ENCODE measurements at regions not wholly inside any gene's neighbourhood (a gene's known extent, or its start where the extent isn't known, plus 50 kb on each side); places are given as distances from the start of the nearest gene placed in this dataset.

GRCh38 chr19:31957711-31958110 lies 387.7 kb upstream of the ZNF507 start (continued):
- no peak for TF ChIP-seq ZBTB26 (CRISPR knock-in tag; IDR thresholded peaks at IDR 0.05; ENCODE audit: borderline replicate concordance)
- no peak for TF ChIP-seq SAFB2 (CRISPR knock-in tag; IDR thresholded peaks at IDR 0.05; ENCODE audit: borderline replicate concordance, low read depth)
- no peak for TF ChIP-seq ZBTB43 (CRISPR knock-in tag; conservative IDR thresholded peaks at IDR 0.05)
- no peak for TF ChIP-seq ZMAT3 (CRISPR knock-in tag; conservative IDR thresholded peaks at IDR 0.05)
- no peak for TF ChIP-seq POGZ (CRISPR knock-in tag; IDR thresholded peaks at IDR 0.05)
- TF ChIP-seq ZNF780A (CRISPR knock-in tag; IDR thresholded peaks at IDR 0.05) = no peak

- ATAC-seq (no peak), DNase-seq (ENCODE audit: low spot score) (no peak), FAIRE-seq (no peak)
- H3K4me3 ChIP-seq (replicated peaks in 1 of 3; ENCODE audit: insufficient read depth in 1 of 3, low read depth in 2 of 3, low read length in 3 of 3) = no peak overlapping the region
- ChIA-PET CTCF (ENCODE audit: low intra/inter-chr PET ratio, low total read pairs) (no interaction called here), POLR2A (no interaction called here)
- in situ Hi-C loops (cut with HindIII; ENCODE audit: extremely low pct_ligation_motif_present, low pct_unique_long_range_greater_than_20kb) = no loop called here
- peaks cover 71% of the 10 kb centered on the region for H3K4me1 ChIP-seq (ENCODE audit: insufficient read depth, low read length)
- no peak overlapping the region for H2AFZ ChIP-seq (ENCODE audit: low read length)
- H3K79me2 ChIP-seq (ENCODE audit: insufficient read depth, low read length) = no peaks in the 10 kb centered on the region
- H3K36me3 ChIP-seq (replicated peaks in 1 of 2; ENCODE audit: control insufficient read depth in 1 of 2, insufficient read depth in 2 of 2, low read length in 2 of 2) = no peaks in the 10 kb centered on the region
- no TSS peak for BruUV-seq (replicated peaks)
- no peaks in the 10 kb centered on the region for H3K27me3 ChIP-seq (ENCODE audit: control insufficient read depth in 1 of 2, insufficient read depth in 2 of 2, low read length in 2 of 2)
- H4K20me1 ChIP-seq (ENCODE audit: insufficient read depth, low read length) = no peaks in the 10 kb centered on the region
- no peak for TF ChIP-seq SP4 (CRISPR knock-in tag; IDR thresholded peaks at IDR 0.05)
- TF ChIP-seq KAT2B (IDR thresholded peaks at IDR 0.05; ENCODE audit: borderline replicate concordance, low read depth, low read length) = peak; percentile 52; the same call in 1 of the 2 replicates
- H3K27ac ChIP-seq (ENCODE audit: extremely low read length, insufficient read depth, low read length) = no peak overlapping the region
- no peak overlapping the region for H3K9ac ChIP-seq (ENCODE audit: insufficient read depth, low read depth, low read length)
- 90% methylated on average over 14 of the region's 15 CpGs for WGBS (ENCODE audit: low lambda C conversion rate)
- intact Hi-C loops (cut with micrococcal nuclease; ENCODE audit: unreplicated experiment) = no loop called here
- peaks cover 99% of the 10 kb centered on the region for H3K9me3 ChIP-seq (ENCODE audit: low read length)
- H3K4me2 ChIP-seq (ENCODE audit: low read depth, low read length) = no peak overlapping the region
These were observed 385.8 kb upstream of the ZNF507 start for GRCh38 chr19:31959527-31960018.

Data from HepG2 (cell line).